DMS53 (cell line): ENCODE measurements at regions not wholly inside any gene's neighbourhood (a gene's known extent, or its start where the extent isn't known, plus 50 kb on each side); places are given as distances from the start of the nearest gene placed in this dataset.
"Not testable (repeated sequence)": the region's sequence is repeated elsewhere in the genome, so short reads cannot be mapped to it uniquely, and the experiment has no call there.

Source experiments
- DNase-seq: peaks from one replicate; lab custom pipeline; 2025; lab: John Stamatoyannopoulos, UW

DNA sequence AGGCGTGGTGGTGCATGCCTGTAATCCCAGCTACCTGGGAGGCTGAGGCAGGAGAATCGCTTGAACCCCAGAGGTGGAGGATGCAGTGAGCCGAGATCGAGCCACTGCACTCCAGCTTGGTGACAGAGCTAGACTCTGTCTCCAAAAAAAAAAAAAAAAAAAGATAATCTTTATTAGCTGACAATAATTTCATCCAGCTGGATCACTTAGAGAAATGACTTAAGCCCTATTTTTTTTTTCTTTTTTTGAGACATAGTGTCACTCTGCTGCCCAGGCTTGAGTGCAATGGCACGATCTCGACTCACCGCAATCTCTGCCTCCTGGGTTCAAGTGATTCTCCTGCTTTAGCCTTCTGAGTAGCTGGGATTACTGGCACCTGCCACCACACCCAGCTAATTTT, 51.6 kb upstream of the MAP4K4 start:
- not testable (repeated sequence) for DNase-seq

DNA sequence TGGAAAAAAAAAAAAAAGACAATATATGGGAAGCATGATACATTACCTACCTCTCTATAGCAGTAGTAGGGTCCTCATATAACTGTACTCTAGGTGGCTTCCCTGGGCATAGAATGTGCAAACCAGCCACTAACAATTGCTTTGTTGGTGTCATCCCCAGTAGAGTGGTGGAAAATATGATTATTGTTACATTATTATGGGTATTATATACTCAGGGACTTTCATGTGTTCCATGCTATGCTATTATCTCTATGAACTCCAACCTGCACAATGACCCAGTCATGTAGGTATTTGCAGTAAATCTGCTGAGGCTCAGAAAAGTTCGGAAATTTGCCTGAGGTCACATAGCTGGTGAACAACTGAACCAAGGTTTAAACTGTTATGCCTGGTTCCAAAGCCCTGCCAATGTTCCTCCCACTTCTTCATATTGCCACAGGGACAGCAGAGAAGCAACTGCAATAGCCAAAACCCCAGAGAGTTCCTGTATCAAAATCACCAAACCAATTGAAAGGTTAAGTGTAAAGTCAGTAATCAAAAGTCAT, 52.6 kb upstream of the MAP4K4 start:
- no peak for DNase-seq

DNA sequence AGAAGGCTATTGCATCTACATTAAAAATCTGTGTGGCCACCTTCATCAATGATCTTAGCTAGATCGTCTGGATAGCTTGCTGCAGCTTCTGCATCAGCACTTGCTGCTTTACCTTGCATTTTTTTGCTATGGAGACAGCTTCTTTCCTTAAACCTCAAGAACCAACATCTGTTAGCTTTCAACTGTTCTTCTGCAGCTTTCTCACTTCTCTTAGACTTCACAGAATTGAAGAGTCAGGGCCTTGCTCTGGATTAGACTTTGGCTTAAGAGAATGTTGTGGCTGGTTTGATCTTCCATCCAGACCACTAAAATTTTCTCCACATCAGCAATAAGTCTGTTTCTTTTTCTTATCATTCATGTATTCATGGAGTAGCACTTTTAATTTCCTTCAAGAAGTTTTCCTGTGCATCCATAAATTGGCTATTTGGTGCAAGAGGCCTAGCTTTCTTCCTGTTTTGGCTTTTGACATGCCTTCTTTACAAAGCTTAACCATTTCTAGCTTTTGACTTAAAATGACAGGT, 54.4 kb upstream of the MAP4K4 start:
- DNase-seq: no peak

DNA sequence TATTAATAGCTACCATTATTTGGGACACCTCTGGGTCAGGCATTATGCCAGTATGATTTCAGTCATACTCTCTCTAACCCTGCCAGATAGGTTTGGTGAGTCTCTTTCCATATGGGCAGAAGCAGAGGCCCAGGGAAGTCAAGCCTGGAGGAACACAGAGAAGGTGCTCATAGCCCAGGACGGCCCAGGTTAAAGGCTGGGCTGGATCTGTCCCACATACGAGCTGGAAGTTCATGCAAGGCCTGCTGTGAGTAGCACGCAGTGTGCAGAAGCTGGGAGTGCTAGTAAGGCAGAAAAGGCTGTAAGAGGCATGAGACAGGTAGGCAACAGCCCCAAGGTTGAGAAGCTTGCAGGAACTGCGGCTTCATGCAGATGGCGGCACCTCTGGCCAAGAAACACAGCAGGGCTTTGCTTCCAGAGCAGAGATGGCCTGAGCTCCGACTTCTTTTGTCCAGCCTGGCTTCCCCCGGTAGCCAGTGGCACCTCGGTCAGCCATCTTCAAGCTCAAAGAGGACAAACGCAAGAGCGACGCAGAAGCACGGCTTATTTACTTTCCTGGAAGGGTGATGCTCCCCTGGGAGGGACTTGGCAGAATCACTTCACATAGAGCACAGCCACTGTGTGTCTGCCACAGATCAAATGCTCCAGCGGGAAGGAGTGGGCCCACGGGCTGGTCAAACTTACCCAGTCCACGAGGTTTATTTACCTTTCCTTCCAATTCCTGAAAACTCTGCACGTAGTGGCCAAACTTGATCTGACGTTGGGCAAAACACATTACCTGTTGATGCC, 58.5 kb upstream of the MAP4K4 start:
- no peak for DNase-seq

DNA sequence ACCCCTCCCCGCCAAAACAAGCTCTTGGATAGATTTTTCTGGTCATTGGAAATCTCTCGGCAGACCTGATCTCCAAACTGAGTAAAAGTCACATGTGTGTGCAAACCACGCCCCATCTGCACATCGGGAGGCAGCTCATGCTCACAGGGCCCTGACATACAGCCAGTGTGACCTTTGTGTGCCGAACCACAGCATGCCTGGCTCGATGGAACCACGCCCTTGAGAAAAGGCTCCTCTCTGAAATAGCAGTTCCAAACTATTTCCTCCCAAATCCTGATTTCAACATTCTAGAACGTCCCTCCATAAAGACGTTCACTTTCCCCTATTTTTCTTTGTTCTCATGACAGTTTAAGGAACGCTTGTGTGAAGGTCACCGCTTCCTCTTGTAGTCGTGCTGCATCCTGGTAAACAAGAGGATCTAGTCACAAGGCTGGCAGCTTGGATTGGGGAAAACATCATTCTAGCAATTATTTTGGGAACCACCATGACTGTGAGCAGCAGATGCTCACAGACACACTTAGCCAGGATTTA, 59.3 kb upstream of the MAP4K4 start:
- DNase-seq: no peak

DNA sequence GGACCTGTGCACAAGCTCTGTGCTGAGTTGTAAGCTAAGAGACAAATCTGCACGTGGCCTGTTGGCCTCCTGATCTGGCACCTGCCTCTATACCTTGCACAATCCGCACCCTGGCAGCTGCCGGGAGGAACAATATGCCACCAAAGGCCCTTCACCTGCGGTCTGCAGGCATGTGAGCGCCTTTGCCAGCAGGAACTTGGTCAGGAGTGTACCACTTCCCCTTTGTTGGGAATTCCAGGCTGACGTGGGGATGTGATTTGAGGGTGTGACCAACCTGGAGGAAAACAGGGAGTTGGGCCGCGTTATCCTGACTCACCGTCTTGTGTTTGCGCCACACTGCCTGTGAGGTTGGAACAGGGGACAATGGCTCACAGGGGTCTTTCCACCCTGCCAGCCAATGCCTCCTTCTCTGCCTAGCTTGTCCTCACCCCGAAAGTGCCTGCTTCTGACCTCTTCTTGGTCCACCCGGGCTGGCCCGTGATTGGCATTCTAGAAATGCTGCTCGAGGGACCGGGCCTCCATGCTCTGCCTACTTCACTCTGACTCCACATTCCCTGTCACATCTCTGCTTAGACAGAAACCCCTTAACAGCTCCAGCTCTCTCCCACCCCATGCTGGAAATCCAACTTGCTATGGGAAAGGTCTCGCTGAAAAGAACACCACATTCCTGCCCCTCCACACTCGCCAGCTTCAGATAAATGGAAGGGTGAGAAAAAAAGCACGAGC, 67.1 kb upstream of the MAP4K4 start:
- peak; percentile 90 for DNase-seq

DNA sequence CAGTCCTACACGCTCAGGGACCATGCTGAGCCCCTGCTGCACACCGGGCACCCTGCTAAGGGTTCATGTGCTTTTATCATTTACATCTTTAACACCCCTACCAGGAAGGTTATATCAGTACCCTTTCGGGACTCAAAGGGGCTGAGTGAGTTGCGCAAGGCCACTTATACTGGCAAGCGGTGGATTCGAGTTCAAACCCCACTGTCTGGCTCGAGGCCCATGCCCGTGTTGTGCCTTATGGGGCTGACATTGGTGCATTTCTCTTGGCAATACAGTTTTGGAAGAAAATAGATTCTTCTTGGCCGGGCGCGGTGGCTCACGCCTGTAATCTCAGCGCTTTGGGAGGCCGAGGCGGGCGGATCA, 69.5 kb upstream of the MAP4K4 start:
- no peak for DNase-seq

DNA sequence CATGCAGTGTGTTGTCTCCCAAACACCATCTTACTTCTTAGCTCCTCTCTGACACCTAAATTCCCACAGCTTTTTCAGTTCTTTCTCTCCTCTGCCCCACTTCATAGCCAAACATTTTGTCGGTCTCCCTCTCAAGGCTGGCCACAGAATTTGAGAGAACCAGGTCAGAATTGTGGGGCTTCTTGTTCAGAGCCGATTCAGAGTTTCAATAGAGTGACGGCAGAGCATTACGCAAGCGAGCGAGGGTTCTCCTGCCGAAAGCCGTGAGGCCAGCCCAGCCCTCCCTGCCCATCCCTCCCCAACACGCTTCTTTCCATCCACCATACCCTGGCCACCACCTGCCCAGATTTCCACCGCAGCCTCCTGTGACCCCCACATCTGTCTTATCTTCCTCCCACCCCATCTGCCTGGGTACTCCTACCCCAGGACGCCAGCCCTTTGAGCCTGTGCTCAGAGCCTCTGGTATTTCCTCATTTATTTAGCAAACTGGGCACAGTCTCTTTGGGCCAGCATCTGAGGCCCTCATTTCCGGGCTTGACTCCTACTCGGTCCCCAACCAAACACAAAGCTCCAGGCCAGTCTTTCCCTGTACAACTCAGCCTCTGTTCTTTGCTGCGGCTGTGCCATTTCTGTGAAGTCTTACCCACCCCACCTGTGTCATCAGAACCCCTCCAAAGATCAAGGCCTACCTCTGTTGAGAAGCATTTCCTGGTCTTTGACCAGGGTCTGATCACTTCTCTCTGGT, 70.0 kb upstream of the MAP4K4 start:
- DNase-seq: no peak

DNA sequence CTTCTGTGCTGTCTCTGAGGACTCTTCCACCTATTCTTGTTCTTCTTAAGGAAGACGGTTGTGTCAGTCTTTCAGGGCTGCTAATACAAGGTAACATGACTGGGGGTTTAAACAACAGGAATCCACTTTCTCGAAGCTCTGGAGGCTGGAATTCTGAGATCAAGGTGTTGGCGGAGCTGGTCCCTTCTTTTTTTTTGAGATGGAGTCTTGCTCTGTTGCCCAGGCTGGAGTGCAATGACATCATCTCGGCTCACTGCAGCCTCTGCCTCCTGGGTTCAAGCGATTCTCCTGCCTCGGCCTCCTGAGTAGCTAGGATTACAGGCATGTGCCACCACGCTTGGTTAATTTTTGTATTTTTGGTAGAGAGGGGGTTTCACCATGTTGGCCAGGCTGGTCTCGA, 71.7 kb upstream of the MAP4K4 start:
- not testable (repeated sequence) for DNase-seq

DNA sequence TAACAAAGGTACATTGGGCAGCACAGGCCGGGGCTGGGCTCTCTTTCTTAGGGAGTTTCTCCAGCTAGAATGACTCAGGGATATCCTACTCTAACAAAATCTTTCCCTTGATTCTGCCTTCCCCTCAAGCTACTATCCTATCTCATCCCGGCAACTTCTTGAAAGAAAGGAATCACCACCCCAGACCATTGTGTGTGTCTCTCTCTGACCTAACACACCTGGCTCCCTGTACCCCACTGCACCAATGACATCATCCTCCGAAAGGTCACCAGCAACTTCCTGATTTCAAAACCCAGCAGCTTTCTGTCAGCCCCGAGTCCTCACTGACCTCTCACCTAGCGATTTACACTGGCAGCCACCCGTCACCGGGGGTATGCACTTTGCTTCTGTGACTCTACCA, 72.1 kb upstream of the MAP4K4 start:
- DNase-seq: peak; percentile 63

DNA sequence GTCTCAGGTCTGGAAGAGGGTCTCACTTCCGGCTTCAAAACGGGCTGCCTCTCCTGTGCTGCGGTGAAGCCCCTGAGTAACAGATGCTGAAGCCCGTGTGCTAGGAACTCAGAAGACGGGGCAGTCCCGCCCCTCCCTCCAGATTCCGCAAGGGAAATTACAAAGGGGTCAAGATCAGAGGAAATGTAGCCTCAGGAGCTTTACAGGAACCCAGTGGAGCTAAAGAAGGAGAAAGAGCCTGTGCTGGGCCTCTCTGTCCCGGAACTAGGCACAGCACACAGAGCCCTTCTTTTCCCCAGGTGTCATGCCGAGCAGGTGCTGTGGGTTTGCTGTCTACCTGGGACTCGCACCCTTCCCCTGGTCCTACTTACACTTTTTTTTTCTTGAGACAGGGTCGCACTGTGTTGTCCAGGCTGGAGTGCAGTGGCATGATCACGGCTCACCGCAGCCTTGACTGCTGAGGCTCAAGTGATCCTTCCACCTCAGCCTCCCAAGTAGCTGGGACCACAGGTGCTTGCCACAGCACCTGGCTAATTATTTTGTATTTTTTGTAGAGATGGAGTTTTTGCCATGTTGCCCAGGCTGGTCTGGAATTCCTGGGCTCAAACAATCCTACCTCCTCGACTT, 72.7 kb upstream of the MAP4K4 start:
- DNase-seq: no peak

DNA sequence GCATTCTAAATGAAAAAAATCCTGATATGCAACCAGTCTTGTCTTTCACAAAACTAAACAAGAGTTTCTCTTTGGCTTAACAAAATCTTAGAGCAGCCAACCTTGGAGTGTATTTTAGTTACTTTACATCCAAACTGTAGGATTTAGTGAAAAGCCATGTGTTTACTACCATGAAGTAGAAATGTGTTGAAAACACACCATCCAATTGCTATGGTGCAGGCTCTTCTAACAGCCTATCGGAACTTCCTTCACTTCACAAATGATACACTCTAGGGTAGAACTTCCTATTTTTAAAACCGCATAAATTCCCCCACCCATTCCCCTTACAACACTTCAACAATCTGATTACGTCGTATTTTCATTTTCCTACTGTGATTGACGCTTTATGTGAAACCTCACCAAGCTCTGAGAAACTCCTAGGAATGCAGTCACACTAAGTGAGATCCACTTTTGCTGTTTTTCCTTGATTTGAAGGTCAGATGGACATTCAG, 74.4 kb upstream of the MAP4K4 start:
- no peak for DNase-seq

DNA sequence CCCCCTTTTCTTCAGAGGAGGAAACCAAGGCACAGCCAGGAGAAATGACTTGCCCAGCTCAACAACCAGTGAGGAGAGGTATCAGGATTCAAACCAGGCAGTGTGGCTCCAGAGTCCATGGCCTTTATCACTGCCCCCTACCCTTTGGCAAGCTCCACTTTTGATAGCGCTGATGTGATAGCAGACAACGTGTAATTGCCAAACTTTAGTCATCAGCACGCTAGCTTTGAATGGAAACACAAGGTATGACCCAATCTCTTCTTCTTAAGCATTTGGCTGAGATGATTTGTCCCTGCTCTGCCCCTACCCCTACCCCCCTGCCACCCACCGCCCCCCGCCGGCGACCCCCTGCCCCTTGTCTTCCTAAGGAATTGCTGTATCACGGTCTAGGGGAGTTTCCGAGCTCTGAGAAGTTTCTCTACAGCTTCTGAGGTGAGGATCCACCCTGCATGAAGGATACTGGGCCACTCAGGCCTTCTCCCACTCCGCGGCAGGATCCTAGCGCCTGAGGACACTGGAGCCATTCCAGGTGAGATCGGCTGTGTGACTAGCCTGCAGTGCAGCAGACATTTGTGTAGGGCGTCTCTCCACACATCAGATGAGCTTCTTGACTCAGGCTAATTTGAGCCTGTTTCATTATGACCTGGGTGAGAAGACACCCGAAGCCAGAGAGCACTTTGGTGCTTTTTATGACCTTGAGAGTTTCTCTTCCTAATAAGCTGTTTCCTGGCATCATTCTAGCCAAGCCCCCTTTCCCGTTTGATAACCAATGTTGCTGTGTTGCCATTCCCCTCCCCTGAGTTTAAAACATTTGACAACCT, 75.1 kb upstream of the MAP4K4 start:
- no peak for DNase-seq

DNA sequence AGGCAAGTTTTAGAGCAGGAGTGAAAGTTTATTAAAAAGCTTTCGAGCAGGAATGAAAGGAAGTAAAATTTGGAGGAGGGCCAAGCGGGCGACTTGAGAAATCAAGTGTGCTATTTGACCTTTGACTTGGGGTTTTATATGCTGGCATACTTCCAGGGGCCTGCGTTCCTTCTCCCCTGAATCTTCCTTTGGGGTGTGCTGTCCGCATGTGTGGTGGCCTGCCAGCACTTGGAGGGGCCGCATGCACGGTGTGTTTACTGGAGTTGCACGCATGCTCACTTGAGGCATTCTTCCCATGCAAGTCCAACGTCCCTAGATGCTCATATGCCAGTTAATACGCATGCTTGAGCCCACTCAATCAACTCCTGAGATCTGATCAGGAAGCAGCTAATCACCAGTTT, 78.3 kb upstream of the MAP4K4 start:
- no peak for DNase-seq

DNA sequence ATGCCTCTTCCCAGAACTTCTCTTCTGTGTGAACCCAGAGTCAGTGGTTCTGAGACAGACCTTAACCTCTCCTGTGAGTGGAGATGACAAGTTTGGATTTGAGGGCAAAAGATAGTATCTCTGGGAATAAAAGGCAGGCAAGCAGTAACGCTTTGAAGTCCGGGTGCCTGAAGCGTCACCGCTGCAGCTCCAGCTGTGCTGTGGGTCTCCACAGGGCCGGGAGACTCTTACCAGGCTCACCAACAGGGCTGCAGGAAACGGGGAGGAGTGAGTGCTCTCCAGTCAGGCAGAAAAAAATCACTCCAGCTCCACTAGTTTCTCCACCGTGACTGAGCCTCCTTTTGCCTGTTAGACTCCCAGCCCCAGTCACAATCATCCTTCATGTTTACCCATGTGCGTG, 79.7 kb upstream of the MAP4K4 start:
- peak; percentile 45 for DNase-seq

DNA sequence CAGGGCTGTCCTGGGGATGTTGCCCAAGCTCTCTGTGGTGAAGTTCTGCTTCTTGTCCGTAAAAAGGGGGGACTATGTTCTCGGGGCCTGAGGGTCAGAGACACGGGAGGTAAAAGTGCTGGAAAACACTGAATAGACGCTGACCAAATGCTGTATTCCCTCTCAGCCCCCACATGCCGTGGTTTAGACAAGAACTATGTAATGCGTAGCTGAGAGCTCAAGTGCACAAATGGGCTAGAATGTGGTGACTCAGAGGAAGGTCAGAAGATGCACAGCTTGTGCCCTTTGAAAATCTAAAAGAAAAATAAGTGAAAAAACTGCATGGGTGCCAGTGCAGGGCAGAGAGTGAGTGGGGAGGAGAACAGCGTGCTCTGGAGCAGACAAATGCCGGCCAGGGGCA, 80.3 kb upstream of the MAP4K4 start:
- peak; percentile 30 for DNase-seq

DNA sequence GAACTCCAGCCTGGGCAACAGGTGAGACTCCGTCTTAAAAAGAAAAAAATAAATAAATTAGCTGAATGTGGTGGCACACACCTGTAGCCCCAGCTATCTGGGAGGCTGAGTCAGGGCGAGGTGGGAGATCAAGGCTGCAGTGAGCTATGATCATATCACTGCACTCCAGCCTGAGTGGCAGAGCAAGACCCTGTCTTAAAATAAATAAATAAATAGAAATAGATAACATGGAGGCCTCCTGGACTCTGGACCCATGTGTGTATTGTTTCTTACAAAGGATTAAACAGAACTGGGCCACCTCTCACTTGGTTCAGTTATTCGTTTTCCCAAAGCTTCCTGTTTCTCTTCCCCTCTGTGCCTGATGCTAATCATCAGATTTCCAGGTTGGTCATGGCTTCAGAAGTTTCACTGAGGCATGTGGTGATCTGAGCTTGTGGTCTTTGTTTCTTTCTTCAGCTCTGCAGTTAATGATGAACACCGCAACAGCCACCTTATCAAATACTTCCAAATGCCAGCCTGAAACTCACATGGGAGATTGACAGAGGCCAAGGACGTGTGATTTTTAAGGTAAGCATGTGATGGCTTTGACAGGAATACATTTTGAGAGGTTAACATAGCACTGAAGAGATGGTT, 83.3 kb upstream of the MAP4K4 start:
- no peak for DNase-seq

DNA sequence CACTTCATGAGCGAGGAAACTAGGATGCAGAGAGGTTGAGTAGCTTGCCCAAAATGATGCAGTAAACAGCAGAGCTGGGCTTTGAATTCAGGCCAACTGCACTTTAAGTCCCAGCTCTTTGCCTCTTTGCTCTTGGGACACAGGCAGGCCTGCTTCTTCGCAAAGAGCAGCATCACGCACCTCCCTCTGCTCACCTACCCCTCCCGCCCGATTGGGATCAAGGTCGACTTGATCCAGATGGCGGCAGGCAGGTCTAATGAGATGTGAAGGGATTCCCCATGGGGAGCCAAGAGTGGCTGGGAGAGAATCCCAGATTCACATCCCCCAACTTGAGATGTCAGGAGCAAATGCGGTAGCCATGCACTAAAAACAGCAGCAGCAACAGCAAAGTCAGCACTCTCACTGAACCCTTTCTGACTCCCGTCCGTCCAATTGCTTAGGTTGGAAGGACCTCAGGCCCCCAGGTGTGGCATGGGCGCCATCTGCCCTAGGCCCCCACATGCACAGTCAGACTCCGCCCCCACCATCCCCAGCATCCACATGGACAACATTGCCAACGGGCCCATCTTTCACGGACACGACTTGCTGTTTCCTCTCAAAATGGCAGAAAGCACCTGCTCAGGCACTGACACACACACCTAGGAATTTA, 84.3 kb upstream of the MAP4K4 start:
- DNase-seq: no peak

DNA sequence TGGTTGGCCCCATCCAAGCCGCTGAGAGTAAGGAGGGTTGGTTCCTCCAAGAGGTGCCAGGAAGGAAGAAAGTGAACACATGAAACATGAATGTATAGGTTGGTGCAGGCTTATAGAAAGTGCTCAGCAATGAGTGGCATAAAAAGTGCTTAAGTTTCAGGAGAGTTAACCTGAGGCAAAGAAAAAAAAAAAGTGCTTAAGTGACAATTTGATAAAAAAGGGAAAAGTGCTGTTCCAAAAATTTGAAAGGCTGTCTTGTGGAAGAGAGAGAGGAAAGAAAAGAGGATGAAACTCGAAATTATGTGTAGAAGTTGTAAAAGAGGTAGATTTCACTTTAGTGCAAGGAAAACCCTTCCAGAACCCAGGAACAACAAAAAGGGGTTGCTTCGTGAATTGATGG, 85.5 kb upstream of the MAP4K4 start:
- DNase-seq: no peak
